Nephron (organoid): ENCODE measurements at regions not wholly inside any gene's neighbourhood (a gene's known extent, or its start where the extent isn't known, plus 50 kb on each side); places are given as distances from the start of the nearest gene placed in this dataset.
"Not testable (repeated sequence)": the region's sequence is repeated elsewhere in the genome, so short reads cannot be mapped to it uniquely, and the experiment has no call there.

Experiments
- H3K27ac Mint-ChIP-seq, 3 experiments: 2 replicates each; pipeline ENCODE4 v1.8.0; 2020; ENCODE audit warnings: mixed read lengths in 3 of 3, mild to moderate bottlenecking in 2 of 3, moderate library complexity in 1 of 3
- H3K27me3 Mint-ChIP-seq: 2 replicates; pipeline ENCODE4 v1.8.0; 2021; ENCODE audit warnings: low read depth, mild to moderate bottlenecking, moderate library complexity, mixed read lengths
- H3K36me3 Mint-ChIP-seq: 2 replicates; pipeline ENCODE4 v1.8.0; 2020; ENCODE audit warnings: low read depth, mixed read lengths
- H3K4me1 Mint-ChIP-seq: 2 replicates; pipeline ENCODE4 v1.8.0; 2020; ENCODE audit warnings: mixed read lengths
- H3K4me3 Mint-ChIP-seq, 3 experiments: 2 replicates each; pipeline ENCODE4 v1.8.0; 2020; ENCODE audit warnings: mild to moderate bottlenecking in 3 of 3, mixed read lengths in 3 of 3, moderate library complexity in 2 of 3
- H3K9me3 Mint-ChIP-seq: 2 replicates; pipeline ENCODE4 v1.8.0; 2020; ENCODE audit warnings: mixed read lengths
- TF ChIP-seq, protein P1 (sequence below), 3 experiments: fragments of 200-600 bp; sonication (generic); IDR thresholded peaks; one replicate each; pipeline ENCODE4 v1.5.0; 2021; ENCODE audit warnings: antibody characterized with exemption in 3 of 3; ENCODE audit not compliant: unreplicated experiment in 3 of 3

DNA sequence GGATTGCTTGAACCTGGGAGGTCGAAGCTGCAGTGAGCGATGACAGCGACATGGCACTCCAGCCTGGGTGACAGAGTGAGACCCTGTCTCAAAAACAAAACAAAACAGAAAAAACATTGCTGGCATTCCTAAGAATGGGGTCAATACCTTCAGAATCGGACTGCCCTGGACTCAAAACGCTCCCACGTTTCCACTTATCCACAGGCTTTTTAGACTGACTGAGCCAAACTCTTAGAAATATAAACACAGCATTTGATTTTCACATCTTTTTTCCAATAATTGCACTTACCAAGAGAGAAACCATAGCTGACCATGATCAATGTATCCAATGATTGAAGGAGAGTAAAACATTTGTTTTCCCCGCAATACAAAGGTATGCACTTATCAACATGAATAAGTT lies 59.5 kb upstream of the CUX1 start:
- Mint-ChIP-seq H3K27ac (no peak overlapping the region), H3K4me3 (no peak overlapping the region), H3K27me3 (no peaks in the 10 kb centered on the region), H3K36me3 (no peaks in the 10 kb centered on the region), H3K9me3 (no peaks in the 10 kb centered on the region), H3K4me1 (peaks cover 13% of the 10 kb centered on the region)
- TF ChIP-seq, protein P1, sequence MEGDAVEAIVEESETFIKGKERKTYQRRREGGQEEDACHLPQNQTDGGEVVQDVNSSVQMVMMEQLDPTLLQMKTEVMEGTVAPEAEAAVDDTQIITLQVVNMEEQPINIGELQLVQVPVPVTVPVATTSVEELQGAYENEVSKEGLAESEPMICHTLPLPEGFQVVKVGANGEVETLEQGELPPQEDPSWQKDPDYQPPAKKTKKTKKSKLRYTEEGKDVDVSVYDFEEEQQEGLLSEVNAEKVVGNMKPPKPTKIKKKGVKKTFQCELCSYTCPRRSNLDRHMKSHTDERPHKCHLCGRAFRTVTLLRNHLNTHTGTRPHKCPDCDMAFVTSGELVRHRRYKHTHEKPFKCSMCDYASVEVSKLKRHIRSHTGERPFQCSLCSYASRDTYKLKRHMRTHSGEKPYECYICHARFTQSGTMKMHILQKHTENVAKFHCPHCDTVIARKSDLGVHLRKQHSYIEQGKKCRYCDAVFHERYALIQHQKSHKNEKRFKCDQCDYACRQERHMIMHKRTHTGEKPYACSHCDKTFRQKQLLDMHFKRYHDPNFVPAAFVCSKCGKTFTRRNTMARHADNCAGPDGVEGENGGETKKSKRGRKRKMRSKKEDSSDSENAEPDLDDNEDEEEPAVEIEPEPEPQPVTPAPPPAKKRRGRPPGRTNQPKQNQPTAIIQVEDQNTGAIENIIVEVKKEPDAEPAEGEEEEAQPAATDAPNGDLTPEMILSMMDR (IDR thresholded peaks at IDR 0.05; ENCODE audit: unreplicated experiment in 3 of 3), result no peak

DNA sequence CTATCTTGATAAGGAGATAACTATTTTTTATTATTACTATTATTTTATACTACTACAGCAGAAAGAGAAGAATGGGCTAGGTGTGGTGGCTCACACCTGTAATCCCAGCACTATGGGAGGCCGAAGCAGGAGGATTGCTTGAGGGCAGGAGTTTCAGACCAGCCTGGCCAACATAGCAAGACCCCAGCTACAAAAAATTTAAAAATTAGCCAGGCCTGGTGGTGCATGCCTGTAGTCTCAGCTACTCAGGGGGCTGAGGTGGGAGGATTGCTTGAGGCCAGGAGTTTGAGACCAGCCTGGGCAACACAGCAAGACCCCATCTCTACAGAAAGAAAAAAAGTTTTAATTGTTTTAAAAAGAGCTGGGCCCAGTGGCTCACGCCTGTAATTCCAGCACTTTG lies 58.9 kb upstream of the CUX1 start:
- not testable (repeated sequence) for H3K9me3 Mint-ChIP-seq, H3K4me3 Mint-ChIP-seq, H3K36me3 Mint-ChIP-seq, H3K27ac Mint-ChIP-seq, H3K27me3 Mint-ChIP-seq
- H3K4me1 Mint-ChIP-seq, result peaks cover 13% of the 10 kb centered on the region

DNA sequence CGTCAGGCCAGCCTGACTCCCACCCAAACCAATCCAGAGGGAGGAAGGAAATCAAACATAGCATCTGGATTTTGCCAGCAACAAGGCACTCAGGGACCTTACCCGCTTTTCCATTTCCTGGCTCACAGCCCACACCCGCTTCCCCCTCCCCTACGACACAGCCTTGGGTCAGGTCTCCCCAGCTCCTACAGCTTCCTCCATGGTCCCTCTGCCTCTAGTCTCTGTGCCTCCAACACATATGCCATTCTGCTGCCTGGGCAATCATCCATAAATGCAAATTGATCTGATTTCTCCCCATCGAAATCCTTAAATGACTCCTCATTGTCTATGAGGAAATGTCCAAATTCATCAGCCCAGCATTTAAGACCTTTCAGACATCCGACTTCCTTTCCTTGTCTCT lies 53.2 kb upstream of the CUX1 start:
- H3K4me1 Mint-ChIP-seq, result no peaks in the 10 kb centered on the region
- H3K27me3 Mint-ChIP-seq, result no peaks in the 10 kb centered on the region
- no peaks in the 10 kb centered on the region for H3K9me3 Mint-ChIP-seq
- TF ChIP-seq, protein P1 (IDR thresholded peaks at IDR 0.05; ENCODE audit: unreplicated experiment in 3 of 3), result no peak
- H3K27ac Mint-ChIP-seq, result no peak overlapping the region
- no peak overlapping the region for H3K4me3 Mint-ChIP-seq
- no peaks in the 10 kb centered on the region for H3K36me3 Mint-ChIP-seq

DNA sequence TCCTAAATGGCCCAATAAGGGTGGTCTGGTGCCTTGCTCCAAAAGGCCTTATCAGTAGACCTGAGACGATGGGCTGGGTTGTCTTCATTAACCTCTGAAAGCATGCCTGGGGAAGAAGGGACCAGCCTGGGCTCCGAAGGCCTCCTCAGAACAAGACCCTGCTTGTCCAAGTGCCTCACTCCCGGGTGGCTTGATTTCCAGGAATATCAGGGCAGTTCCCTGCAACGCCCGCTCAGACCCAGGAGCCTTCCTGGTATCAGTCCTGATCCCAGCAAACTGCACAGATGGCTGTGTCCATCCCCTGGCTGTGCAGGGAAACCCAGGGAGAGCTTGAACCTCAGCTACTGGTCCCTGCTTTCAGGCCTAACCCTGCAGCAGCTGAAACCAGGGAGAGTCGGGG lies 49.9 kb upstream of the CUX1 start:
- no peak overlapping the region for H3K4me3 Mint-ChIP-seq
- H3K27me3 Mint-ChIP-seq, result no peaks in the 10 kb centered on the region
- no peaks in the 10 kb centered on the region for H3K36me3 Mint-ChIP-seq
- no peaks in the 10 kb centered on the region for H3K9me3 Mint-ChIP-seq
- TF ChIP-seq, protein P1 (IDR thresholded peaks at IDR 0.05; ENCODE audit: unreplicated experiment in 3 of 3), result no peak
- H3K27ac Mint-ChIP-seq, result no peak overlapping the region
- H3K4me1 Mint-ChIP-seq, result no peaks in the 10 kb centered on the region
